NCI-H128 (cell line): ENCODE measurements at regions not wholly inside any gene's neighbourhood (a gene's known extent, or its start where the extent isn't known, plus 50 kb on each side); places are given as distances from the start of the nearest gene placed in this dataset.
"Not testable (repeated sequence)": the region's sequence is repeated elsewhere in the genome, so short reads cannot be mapped to it uniquely, and the experiment has no call there.

Experiments used
- DNase-seq: peaks from one replicate; lab custom pipeline; 2025; ENCODE audit not compliant: unreplicated experiment; lab: John Stamatoyannopoulos, UW

- no peak for DNase-seq
Measured at GRCh38 chr4:138521809-138522208, 279.7 kb upstream of the SLC7A11 start.

- DNase-seq: no peak
Measured at GRCh38 chr4:138519436-138519835, 277.3 kb upstream of the SLC7A11 start.

GRCh38 chr4:138513535-138513934, 271.4 kb upstream of the SLC7A11 start:
- DNase-seq: no peak

- DNase-seq: no peak
Measured at GRCh38 chr4:138512756-138513155, 270.6 kb upstream of the SLC7A11 start.

GRCh38 chr4:138510053-138510452, 267.9 kb upstream of the SLC7A11 start:
- no peak for DNase-seq

GRCh38 chr4:138509346-138509745, 267.2 kb upstream of the SLC7A11 start:
- no peak for DNase-seq

- DNase-seq: no peak
Measured at GRCh38 chr4:138507522-138507921, 265.4 kb upstream of the SLC7A11 start.

- no peak for DNase-seq
Measured at GRCh38 chr4:138501614-138502013, 259.5 kb upstream of the SLC7A11 start.

GRCh38 chr4:138500869-138501268, 258.7 kb upstream of the SLC7A11 start:
- no peak for DNase-seq

- DNase-seq: no peak
Measured at GRCh38 chr4:138499627-138500026, 257.5 kb upstream of the SLC7A11 start.

GRCh38 chr4:138494931-138495330, 252.8 kb upstream of the SLC7A11 start:
- no peak for DNase-seq

- no peak for DNase-seq
Measured at GRCh38 chr4:138494116-138494515, 252.0 kb upstream of the SLC7A11 start.

GRCh38 chr4:138492176-138492575, 250.0 kb upstream of the SLC7A11 start:
- no peak for DNase-seq

- DNase-seq: no peak
Measured at GRCh38 chr4:138488533-138488932, 246.4 kb upstream of the SLC7A11 start.

GRCh38 chr4:138487670-138488069, 245.5 kb upstream of the SLC7A11 start:
- DNase-seq: no peak

GRCh38 chr4:138487230-138487629, 245.1 kb upstream of the SLC7A11 start:
- no peak for DNase-seq

GRCh38 chr4:138485498-138485897, 243.3 kb upstream of the SLC7A11 start:
- no peak for DNase-seq

GRCh38 chr4:138475116-138475515, 233.0 kb upstream of the SLC7A11 start:
- DNase-seq: no peak

GRCh38 chr4:138473339-138473738, 231.2 kb upstream of the SLC7A11 start:
- DNase-seq: no peak

- DNase-seq: no peak
Measured at GRCh38 chr4:138460477-138461414, 218.6 kb upstream of the SLC7A11 start.

- DNase-seq: no peak
Measured at GRCh38 chr4:138458751-138459150, 216.6 kb upstream of the SLC7A11 start.

- DNase-seq: not testable (repeated sequence)
Measured at GRCh38 chr4:138456349-138456748, 214.2 kb upstream of the SLC7A11 start.

- no peak for DNase-seq
Measured at GRCh38 chr4:138455097-138455496, 212.9 kb upstream of the SLC7A11 start.
